K562 (cell line): ENCODE measurements at regions not wholly inside any gene's neighbourhood (a gene's known extent, or its start where the extent isn't known, plus 50 kb on each side); places are given as distances from the start of the nearest gene placed in this dataset.

Experiments used
- ATAC-seq: fragments of 200-7000 bp; cut with Tn5 transposase; 3 replicates; pipeline ENCODE4 v1.9.1; 2020; ENCODE audit warnings: moderate library complexity
- BruUV-seq: library from RNA; stranded (reverse); fragments of 400-500 nt; replicated peaks from 2 replicates; lab custom pipeline; 2021; lab: Mats Ljungman, UMichigan
- CTCF ChIA-PET: fragments of 300-600 bp; formaldehyde crosslinking; extraction: SDS; loops from one replicate; lab custom pipeline; 2021; ENCODE audit warnings: low intra/inter-chr PET ratio; lab: Yijun Ruan, JAX
- POLR2A ChIA-PET: fragments of 300-600, 350-650 bp; sonication (Branson Sonifier 250); formaldehyde crosslinking; extraction: SDS; loops from one replicate; lab custom pipeline; 2021; ENCODE audit warnings: antibody characterized with exemption, inconsistent platforms; lab: Yijun Ruan, JAX
- DNase-seq, 4 experiments: peaks; one replicate each; pipeline versions ENCODE4 v3.0.0 to v3.0.0-alpha.2; 2011 to 2018; ENCODE audit warnings: low spot score in 3 of 4, mixed read lengths in 3 of 4; ENCODE audit errors: extremely low read depth in 1 of 4
- FAIRE-seq: peaks from 2 replicates; lab custom pipeline; 2011; peaks lifted over from hg19 to GRCh38; lab: Jason Lieb, UNC
- H2AFZ ChIP-seq: 2 replicates; pipeline ENCODE4 v1.6.0; 2011; ENCODE audit warnings: low read depth, low read length, control low read depth, inconsistent platforms
- H3K27ac ChIP-seq: fragments of 200-600 bp; 3 replicates; pipeline ENCODE4 v1.8.0; 2011; ENCODE audit warnings: low read depth, mild to moderate bottlenecking, control low read depth, inconsistent platforms, low read length, moderate library complexity, mixed read lengths; ENCODE audit errors: extremely low read depth
- H3K27me3 ChIP-seq, 2 experiments: fragments of 300-600 bp in 1 of 2; 2 replicates in 1 of 2; 3 replicates in 1 of 2; pipeline versions ENCODE4 v1.6.0 to v1.8.0; 2011; ENCODE audit warnings: inconsistent platforms in 2 of 2, low read length in 2 of 2, mild to moderate bottlenecking in 1 of 2, mixed read lengths in 1 of 2, moderate library complexity in 1 of 2; ENCODE audit not compliant: control insufficient read depth in 2 of 2, insufficient read depth in 2 of 2
- H3K36me3 ChIP-seq: fragments of 300-600 bp; 3 replicates; pipeline ENCODE4 v1.8.0; 2011; ENCODE audit warnings: mild to moderate bottlenecking, low read length, inconsistent platforms; ENCODE audit not compliant: control insufficient read depth, insufficient read depth
- H3K4me1 ChIP-seq, 2 experiments: fragments of 200-600 bp in 1 of 2; replicated peaks in 1 of 2; 2 replicates in 1 of 2; 3 replicates in 1 of 2; pipeline versions ENCODE4 v1.5.1 to v1.8.0; 2011; ENCODE audit warnings: inconsistent platforms in 2 of 2, low read length in 2 of 2, mild to moderate bottlenecking in 1 of 2, mixed read lengths in 1 of 2, moderate library complexity in 1 of 2; ENCODE audit not compliant: control insufficient read depth in 2 of 2, insufficient read depth in 2 of 2
- H3K4me2 ChIP-seq: 2 replicates; pipeline ENCODE4 v1.6.1; 2011; ENCODE audit warnings: low read length, control low read depth, inconsistent platforms, mixed read lengths; ENCODE audit not compliant: insufficient read depth
- H3K4me3 ChIP-seq: fragments of 200-600 bp; sonication (generic), shearing (Covaris generic); 2 replicates; pipeline ENCODE4 v1.5.1; 2016; ENCODE audit warnings: control low read depth, inconsistent platforms
- H3K79me2 ChIP-seq: fragments of 200-600 bp; 3 replicates; pipeline ENCODE4 v1.8.0; 2011; ENCODE audit warnings: low read length, inconsistent platforms; ENCODE audit not compliant: control insufficient read depth, insufficient read depth
- H3K9ac ChIP-seq, 2 experiments: 2 replicates each; pipeline versions ENCODE4 v1.6.0 to v1.6.1; 2011; ENCODE audit warnings: low read depth in 2 of 2, low read length in 2 of 2, control low read depth in 1 of 2, inconsistent platforms in 1 of 2, mild to moderate bottlenecking in 1 of 2, mixed read lengths in 1 of 2; ENCODE audit not compliant: insufficient read depth in 1 of 2
- H3K9me1 ChIP-seq: one replicate; pipeline ENCODE4 v1.6.0; 2011; ENCODE audit warnings: inconsistent platforms, mild to moderate bottlenecking, low read length, moderate library complexity; ENCODE audit not compliant: control insufficient read depth, insufficient read depth
- H3K9me3 ChIP-seq: replicated peaks from 2 replicates; pipeline ENCODE4 v1.5.1; 2011; ENCODE audit warnings: low read depth, low read length, inconsistent platforms; ENCODE audit not compliant: control insufficient read depth, insufficient read depth
- H4K20me1 ChIP-seq: replicated peaks from 2 replicates; pipeline ENCODE4 v1.6.1; 2011; ENCODE audit warnings: low read length, inconsistent platforms, mixed read lengths; ENCODE audit not compliant: control insufficient read depth, insufficient read depth
- CBFB ChIP-seq: sonication (generic); formaldehyde crosslinking; IDR thresholded peaks from 2 replicates; pipeline ENCODE4 v1.4.0; 2020; ENCODE audit warnings: mild to moderate bottlenecking, missing genetic modification reagents
- LARP7 ChIP-seq: fragments of 450-650 bp; IDR thresholded peaks from 2 replicates; pipeline ENCODE4 v1.6.1; 2016
- MTA3 ChIP-seq: fragments of 450-650 bp; formaldehyde crosslinking; IDR thresholded peaks from 2 replicates; pipeline ENCODE4 v1.6.1; 2017; ENCODE audit warnings: mild to moderate bottlenecking, borderline replicate concordance
- PHB ChIP-seq: fragments of 250-450 bp; sonication (Bioruptor Pico); IDR thresholded peaks from 2 replicates; pipeline ENCODE4 v1.5.0; 2021
- ZNF3 ChIP-seq: fragments of 250-450 bp; sonication (Bioruptor Pico); IDR thresholded peaks from 2 replicates; pipeline ENCODE4 v1.5.0; 2021; ENCODE audit warnings: mild to moderate bottlenecking, moderate library complexity
- WGBS: fragments of 100-300 bp; shearing (Covaris generic); methylation state at CpG from one replicate; pipeline ENCODE4 v1.1.6; 2016; ENCODE audit warnings: low coverage, mixed read lengths; ENCODE audit not compliant: insufficient coverage; ENCODE audit errors: missing lambda C conversion rate; 5-methylcytosine and 5-hydroxymethylcytosine counted together
- in situ Hi-C: fragments of 300-500 bp; cut with MboI; formaldehyde crosslinking; loops from 4 replicates; pipeline ENCODE4 v1.15.0; 2018; ENCODE audit warnings: inconsistent platforms, mixed read lengths
- intact Hi-C: fragments of 100-400 bp; cut with micrococcal nuclease; formaldehyde crosslinking; loops from 2 replicates; pipeline ENCODE4 v1.14.2; 2022
- TF ChIP-seq, protein P1 (sequence below): sonication (generic); formaldehyde crosslinking; IDR thresholded peaks from 2 replicates; pipeline ENCODE4 v1.8.0; 2022; ENCODE audit warnings: mild to moderate bottlenecking, missing genetic modification reagents
- TF ChIP-seq, protein P2 (sequence below): fragments of 250-450 bp; sonication (Bioruptor Pico); IDR thresholded peaks from 2 replicates; pipeline ENCODE4 v1.4.0; 2020; ENCODE audit warnings: mild to moderate bottlenecking, moderate library complexity
- TF ChIP-seq, protein P3 (sequence below), 2 experiments: fragments of 450-650 bp; IDR thresholded peaks; 2 replicates each; pipeline ENCODE4 v1.6.1; 2016; ENCODE audit warnings: mild to moderate bottlenecking in 2 of 2, borderline replicate concordance in 1 of 2, low read depth in 1 of 2, moderate library complexity in 1 of 2

- Histone ChIP-seq H3K9ac (no peak overlapping the region), H3K4me3 (no peak overlapping the region), H3K9me1 (no peaks in the 10 kb centered on the region), H2AFZ (no peak overlapping the region), H3K27me3 (no peaks in the 10 kb centered on the region), H4K20me1 (no peaks in the 10 kb centered on the region), H3K36me3 (no peaks in the 10 kb centered on the region)
- no peak for ATAC-seq
- no peak for FAIRE-seq
- POLR2A ChIA-PET: no interaction called here
- TF ChIP-seq MTA3: no peak
- no peak for TF ChIP-seq CBFB (CRISPR knock-in tag)
- TF ChIP-seq, protein P1, sequence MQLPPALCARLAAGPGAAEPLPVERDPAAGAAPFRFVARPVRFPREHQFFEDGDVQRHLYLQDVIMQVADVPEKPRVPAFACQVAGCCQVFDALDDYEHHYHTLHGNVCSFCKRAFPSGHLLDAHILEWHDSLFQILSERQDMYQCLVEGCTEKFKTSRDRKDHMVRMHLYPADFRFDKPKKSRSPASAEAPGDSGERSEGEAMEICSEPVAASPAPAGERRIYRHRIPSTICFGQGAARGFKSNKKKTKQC (CRISPR knock-in tag): no peak
- no peak for TF ChIP-seq PHB (CRISPR knock-in tag)
- no peak for TF ChIP-seq ZNF3
- TF ChIP-seq, protein P2, sequence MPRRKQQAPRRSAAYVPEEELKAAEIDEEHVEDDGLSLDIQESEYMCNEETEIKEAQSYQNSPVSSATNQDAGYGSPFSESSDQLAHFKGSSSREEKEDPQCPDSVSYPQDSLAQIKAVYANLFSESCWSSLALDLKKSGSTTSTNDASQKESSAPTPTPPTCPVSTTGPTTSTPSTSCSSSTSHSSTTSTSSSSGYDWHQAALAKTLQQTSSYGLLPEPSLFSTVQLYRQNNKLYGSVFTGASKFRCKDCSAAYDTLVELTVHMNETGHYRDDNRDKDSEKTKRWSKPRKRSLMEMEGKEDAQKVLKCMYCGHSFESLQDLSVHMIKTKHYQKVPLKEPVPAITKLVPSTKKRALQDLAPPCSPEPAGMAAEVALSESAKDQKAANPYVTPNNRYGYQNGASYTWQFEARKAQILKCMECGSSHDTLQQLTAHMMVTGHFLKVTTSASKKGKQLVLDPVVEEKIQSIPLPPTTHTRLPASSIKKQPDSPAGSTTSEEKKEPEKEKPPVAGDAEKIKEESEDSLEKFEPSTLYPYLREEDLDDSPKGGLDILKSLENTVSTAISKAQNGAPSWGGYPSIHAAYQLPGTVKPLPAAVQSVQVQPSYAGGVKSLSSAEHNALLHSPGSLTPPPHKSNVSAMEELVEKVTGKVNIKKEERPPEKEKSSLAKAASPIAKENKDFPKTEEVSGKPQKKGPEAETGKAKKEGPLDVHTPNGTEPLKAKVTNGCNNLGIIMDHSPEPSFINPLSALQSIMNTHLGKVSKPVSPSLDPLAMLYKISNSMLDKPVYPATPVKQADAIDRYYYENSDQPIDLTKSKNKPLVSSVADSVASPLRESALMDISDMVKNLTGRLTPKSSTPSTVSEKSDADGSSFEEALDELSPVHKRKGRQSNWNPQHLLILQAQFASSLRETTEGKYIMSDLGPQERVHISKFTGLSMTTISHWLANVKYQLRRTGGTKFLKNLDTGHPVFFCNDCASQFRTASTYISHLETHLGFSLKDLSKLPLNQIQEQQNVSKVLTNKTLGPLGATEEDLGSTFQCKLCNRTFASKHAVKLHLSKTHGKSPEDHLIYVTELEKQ (CRISPR knock-in tag): no peak
- TF ChIP-seq, protein P3, sequence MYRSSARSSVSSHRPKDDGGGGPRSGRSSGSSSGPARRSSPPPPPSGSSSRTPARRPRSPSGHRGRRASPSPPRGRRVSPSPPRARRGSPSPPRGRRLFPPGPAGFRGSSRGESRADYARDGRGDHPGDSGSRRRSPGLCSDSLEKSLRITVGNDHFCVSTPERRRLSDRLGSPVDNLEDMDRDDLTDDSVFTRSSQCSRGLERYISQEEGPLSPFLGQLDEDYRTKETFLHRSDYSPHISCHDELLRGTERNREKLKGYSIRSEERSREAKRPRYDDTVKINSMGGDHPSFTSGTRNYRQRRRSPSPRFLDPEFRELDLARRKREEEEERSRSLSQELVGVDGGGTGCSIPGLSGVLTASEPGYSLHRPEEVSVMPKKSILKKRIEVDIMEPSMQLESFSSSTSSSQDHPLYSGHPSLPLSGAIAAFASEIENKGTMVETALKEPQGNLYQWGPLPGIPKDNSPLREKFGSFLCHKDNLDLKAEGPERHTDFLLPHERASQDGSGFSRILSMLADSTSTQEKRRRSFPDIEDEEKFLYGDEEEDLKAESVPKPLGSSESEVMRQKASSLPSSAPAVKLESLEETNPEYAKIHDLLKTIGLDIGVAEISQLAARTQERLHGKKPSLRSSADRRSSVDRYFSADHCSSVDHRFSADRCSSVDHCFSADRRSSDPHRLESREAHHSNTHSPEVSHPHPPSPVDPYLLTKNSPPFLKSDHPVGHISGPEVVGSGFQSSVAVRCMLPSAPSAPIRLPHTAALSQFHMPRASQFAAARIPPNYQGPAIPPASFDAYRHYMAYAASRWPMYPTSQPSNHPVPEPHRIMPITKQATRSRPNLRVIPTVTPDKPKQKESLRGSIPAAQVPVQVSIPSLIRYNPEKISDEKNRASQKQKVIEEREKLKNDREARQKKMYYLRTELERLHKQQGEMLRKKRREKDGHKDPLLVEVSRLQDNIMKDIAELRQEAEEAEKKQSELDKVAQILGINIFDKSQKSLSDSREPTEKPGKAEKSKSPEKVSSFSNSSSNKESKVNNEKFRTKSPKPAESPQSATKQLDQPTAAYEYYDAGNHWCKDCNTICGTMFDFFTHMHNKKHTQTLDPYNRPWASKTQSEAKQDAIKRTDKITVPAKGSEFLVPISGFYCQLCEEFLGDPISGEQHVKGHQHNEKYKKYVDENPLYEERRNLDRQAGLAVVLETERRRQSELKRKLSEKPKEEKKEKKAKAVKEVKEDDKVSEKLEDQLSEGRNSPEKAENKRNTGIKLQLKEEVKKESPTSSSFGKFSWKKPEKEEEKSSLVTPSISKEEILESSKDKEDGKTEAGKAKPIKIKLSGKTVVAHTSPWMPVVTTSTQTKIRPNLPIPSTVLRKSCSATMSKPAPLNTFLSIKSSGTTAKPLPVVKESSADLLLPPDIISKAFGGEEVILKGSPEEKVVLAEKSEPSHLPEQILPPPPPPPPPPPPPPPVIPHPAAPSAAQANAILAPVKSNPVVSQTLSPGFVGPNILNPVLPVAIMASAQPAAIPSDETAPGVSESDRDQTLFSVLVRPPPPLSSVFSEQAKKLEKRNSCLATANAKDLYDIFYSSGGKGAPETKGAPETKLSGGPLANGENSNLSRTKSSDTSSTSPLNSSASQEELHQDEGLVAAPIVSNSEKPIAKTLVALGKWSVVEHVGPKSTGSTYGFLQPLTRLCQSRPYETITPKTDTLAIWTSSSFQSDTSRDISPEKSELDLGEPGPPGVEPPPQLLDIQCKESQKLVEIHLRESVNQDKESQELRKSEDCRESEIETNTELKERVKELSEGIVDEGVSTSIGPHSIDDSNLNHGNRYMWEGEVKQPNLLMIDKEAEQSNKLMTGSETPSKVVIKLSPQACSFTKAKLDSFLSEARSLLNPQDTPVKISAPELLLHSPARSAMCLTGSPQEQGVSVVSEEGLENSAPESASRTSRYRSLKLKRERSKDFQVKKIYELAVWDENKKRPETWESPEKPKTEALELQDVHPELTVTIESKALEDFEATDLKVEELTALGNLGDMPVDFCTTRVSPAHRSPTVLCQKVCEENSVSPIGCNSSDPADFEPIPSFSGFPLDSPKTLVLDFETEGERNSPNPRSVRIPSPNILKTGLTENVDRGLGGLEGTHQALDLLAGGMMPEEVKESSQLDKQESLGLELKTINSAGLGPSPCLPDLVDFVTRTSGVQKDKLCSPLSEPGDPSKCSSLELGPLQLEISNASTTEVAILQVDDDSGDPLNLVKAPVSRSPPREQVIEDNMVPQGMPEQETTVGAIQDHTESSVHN (IDR thresholded peaks at IDR 0.05; ENCODE audit: borderline replicate concordance in 1 of 2, low read depth in 1 of 2): no peak
- no peak for TF ChIP-seq LARP7
- TF ChIP-seq, all 486 proteins: peak for 0
- CTCF ChIA-PET: no interaction called here
- no TSS peak for BruUV-seq
- 0% methylated on average over 2 of the region's 2 CpGs for WGBS
- no peaks in the 10 kb centered on the region for H3K9me3 ChIP-seq
- H3K4me1 ChIP-seq: no peaks in the 10 kb centered on the region
- DNase-seq: no peak
- H3K27ac ChIP-seq: no peak overlapping the region
- H3K4me2 ChIP-seq: no peak overlapping the region
- no peaks in the 10 kb centered on the region for H3K79me2 ChIP-seq
- intact Hi-C loops (loop anchor here (10.0 kb wide), 1 partner anchor 225 kb away; no protein-coding TSS in a partner anchor), in situ Hi-C loops (no loop called here)
Observed at GRCh38 chr10:105949721-105950120, 1214.8 kb downstream of the SORCS1 start.
